ENCODE measurements at regions not wholly inside any gene's neighbourhood (a gene's known extent, or its start where the extent isn't known, plus 50 kb on each side); places are given as distances from the start of the nearest gene placed in this dataset.

GRCh38 chr1:213761845-213762407 lies 225.8 kb upstream of the PROX1 start:
- Histone ChIP-seq H3K27ac (no peak overlapping the region), H3K9me3 (no peaks in the 10 kb centered on the region), H3K4me3 (no peak overlapping the region), H3K4me1 (no peaks in the 10 kb centered on the region), H3K27me3 (no peaks in the 10 kb centered on the region), H3K36me3 (no peaks in the 10 kb centered on the region)
- TF ChIP-seq CTCF (IDR thresholded peaks at IDR 0.05) (no peak), POLR2AphosphoS5 (IDR thresholded peaks at IDR 0.05; ENCODE audit: insufficient read depth in 1 of 2, low read depth in 1 of 2) (no peak), POLR2A (IDR thresholded peaks at IDR 0.05) (no peak)
- no peak for DNase-seq (ENCODE audit: extremely low spot score in 2 of 2)
- intact Hi-C loops (cut with DNase I), result no loop called here

- H3K36me3 ChIP-seq, result no peaks in the 10 kb centered on the region
- no peaks in the 10 kb centered on the region for H3K9me3 ChIP-seq
- TF ChIP-seq POLR2A (IDR thresholded peaks at IDR 0.05) (no peak), CTCF (IDR thresholded peaks at IDR 0.05) (no peak), POLR2AphosphoS5 (IDR thresholded peaks at IDR 0.05; ENCODE audit: insufficient read depth in 1 of 2, low read depth in 1 of 2) (no peak)
- no peak overlapping the region for H3K4me3 ChIP-seq
- intact Hi-C loops (cut with DNase I), result no loop called here
- H3K4me1 ChIP-seq, result no peaks in the 10 kb centered on the region
- DNase-seq (ENCODE audit: extremely low spot score in 2 of 2), result no peak
- no peak overlapping the region for H3K27ac ChIP-seq
- no peaks in the 10 kb centered on the region for H3K27me3 ChIP-seq
Observed at GRCh38 chr1:213767683-213768082, 220.1 kb upstream of the PROX1 start.

- intact Hi-C loops (cut with DNase I), result no loop called here
- H3K4me1 ChIP-seq, result no peaks in the 10 kb centered on the region
- H3K27ac ChIP-seq, result no peak overlapping the region
- no peak overlapping the region for H3K4me3 ChIP-seq
- H3K9me3 ChIP-seq, result no peaks in the 10 kb centered on the region
- no peak for DNase-seq (ENCODE audit: extremely low spot score in 2 of 2)
- TF ChIP-seq POLR2AphosphoS5 (IDR thresholded peaks at IDR 0.05; ENCODE audit: insufficient read depth in 1 of 2, low read depth in 1 of 2) (no peak), CTCF (IDR thresholded peaks at IDR 0.05) (no peak), POLR2A (IDR thresholded peaks at IDR 0.05) (no peak)
- H3K36me3 ChIP-seq, result no peaks in the 10 kb centered on the region
- H3K27me3 ChIP-seq, result no peaks in the 10 kb centered on the region
Observed at GRCh38 chr1:213772128-213773063, 215.4 kb upstream of the PROX1 start.

DNA sequence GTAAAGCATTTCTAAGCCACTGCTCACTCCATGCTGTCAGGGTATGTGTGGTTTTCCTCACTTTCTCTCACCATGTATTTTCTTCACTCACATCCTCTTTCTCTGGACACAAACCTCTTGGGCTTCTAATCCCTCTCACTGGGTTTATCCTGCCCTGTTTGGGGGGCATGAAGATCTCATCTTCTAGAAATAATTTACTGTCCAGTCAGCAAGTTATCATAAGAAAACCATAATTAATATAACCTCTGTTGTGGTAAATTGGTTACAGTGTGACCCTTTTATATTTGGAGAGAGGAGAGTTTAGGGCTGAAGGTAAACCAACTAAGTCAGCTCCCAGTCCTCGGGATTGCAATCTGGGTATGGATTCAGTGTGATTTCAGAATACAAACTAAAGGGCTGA lies 213.8 kb upstream of the PROX1 start:
- Histone ChIP-seq H3K9me3 (no peaks in the 10 kb centered on the region), H3K27me3 (no peaks in the 10 kb centered on the region), H3K4me1 (no peaks in the 10 kb centered on the region), H3K36me3 (no peaks in the 10 kb centered on the region), H3K27ac (no peak overlapping the region), H3K4me3 (no peak overlapping the region)
- TF ChIP-seq POLR2AphosphoS5 (IDR thresholded peaks at IDR 0.05; ENCODE audit: insufficient read depth in 1 of 2, low read depth in 1 of 2) (no peak), POLR2A (IDR thresholded peaks at IDR 0.05) (no peak), CTCF (IDR thresholded peaks at IDR 0.05) (no peak)
- no peak for DNase-seq (ENCODE audit: extremely low spot score in 2 of 2)
- intact Hi-C loops (cut with DNase I), result no loop called here

DNA sequence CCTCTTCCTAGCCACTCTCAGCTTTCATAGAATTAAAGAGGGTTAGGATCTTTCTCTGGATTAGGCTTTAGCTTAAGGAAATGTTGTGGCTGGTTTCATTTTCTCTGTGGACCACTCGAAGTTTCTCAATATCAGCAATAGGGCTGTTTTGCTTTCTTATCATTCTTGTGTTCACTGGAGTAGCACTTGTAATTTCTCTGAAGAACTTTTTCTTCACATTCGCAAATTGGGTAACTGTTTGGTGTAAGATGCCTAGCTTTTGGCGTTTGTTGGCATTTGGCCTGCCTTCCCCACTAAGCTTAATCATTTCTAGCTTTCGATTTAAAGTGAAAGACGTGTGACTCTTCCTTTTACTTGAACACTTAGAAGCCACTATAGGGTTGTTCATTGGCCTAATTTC lies 210.8 kb upstream of the PROX1 start:
- no peak for TF ChIP-seq POLR2A (IDR thresholded peaks at IDR 0.05)
- TF ChIP-seq CTCF (IDR thresholded peaks at IDR 0.05), result no peak
- TF ChIP-seq POLR2AphosphoS5 (IDR thresholded peaks at IDR 0.05; ENCODE audit: insufficient read depth in 1 of 2, low read depth in 1 of 2), result no peak
- no peak overlapping the region for H3K4me3 ChIP-seq
- intact Hi-C loops (cut with DNase I), result no loop called here
- no peak overlapping the region for H3K27ac ChIP-seq
- no peaks in the 10 kb centered on the region for H3K4me1 ChIP-seq
- DNase-seq (ENCODE audit: extremely low spot score in 2 of 2), result no peak
- H3K36me3 ChIP-seq, result no peaks in the 10 kb centered on the region
- H3K27me3 ChIP-seq, result no peaks in the 10 kb centered on the region
- H3K9me3 ChIP-seq, result no peaks in the 10 kb centered on the region
